Endodermal cell (in vitro differentiated cells): ENCODE measurements at regions not wholly inside any gene's neighbourhood (a gene's known extent, or its start where the extent isn't known, plus 50 kb on each side); places are given as distances from the start of the nearest gene placed in this dataset.

Experiments used
- DNase-seq: peaks from one replicate; pipeline ENCODE4 v3.0.0-alpha.2; 2017
- H3K27ac ChIP-seq: 2 replicates; pipeline ENCODE4 v1.5.1; 2013; ENCODE audit warnings: mild to moderate bottlenecking, low read depth, low read length, moderate library complexity
- H3K27me3 ChIP-seq: 2 replicates; pipeline ENCODE4 v1.6.1; 2013; ENCODE audit warnings: mild to moderate bottlenecking, low read length, moderate library complexity; ENCODE audit not compliant: insufficient read depth, control insufficient read depth, poor library complexity, severe bottlenecking
- H3K36me3 ChIP-seq: 2 replicates; pipeline ENCODE4 v1.7.0; 2013; ENCODE audit warnings: mild to moderate bottlenecking, low read length, moderate library complexity; ENCODE audit not compliant: control insufficient read depth, insufficient read depth
- H3K4me1 ChIP-seq: one replicate; pipeline ENCODE4 v1.7.0; 2013; ENCODE audit warnings: low read length; ENCODE audit not compliant: control insufficient read depth, insufficient read depth
- H3K4me3 ChIP-seq: 2 replicates; pipeline ENCODE4 v1.5.1; 2013; ENCODE audit warnings: mild to moderate bottlenecking, low read length, moderate library complexity
- H3K9ac ChIP-seq: 2 replicates; pipeline ENCODE4 v1.6.1; 2013; ENCODE audit warnings: mild to moderate bottlenecking, low read length, moderate library complexity; ENCODE audit not compliant: poor library complexity, severe bottlenecking; ENCODE audit errors: extremely low read depth
- H3K9me3 ChIP-seq: 2 replicates; pipeline ENCODE4 v1.6.1; 2013; ENCODE audit warnings: mild to moderate bottlenecking, low read length, moderate library complexity; ENCODE audit not compliant: control insufficient read depth
- H3K27ac Mint-ChIP-seq: 2 replicates; pipeline ENCODE4 v1.8.0; 2020; ENCODE audit warnings: mixed read lengths
- H3K27me3 Mint-ChIP-seq: 2 replicates; pipeline ENCODE4 v1.8.0; 2021; ENCODE audit warnings: mild to moderate bottlenecking, mixed read lengths; ENCODE audit not compliant: insufficient read depth
- H3K36me3 Mint-ChIP-seq: 2 replicates; pipeline ENCODE4 v1.8.0; 2020; ENCODE audit warnings: low read depth, mixed read lengths
- H3K4me1 Mint-ChIP-seq: 2 replicates; pipeline ENCODE4 v1.8.0; 2020; ENCODE audit warnings: mixed read lengths
- H3K4me3 Mint-ChIP-seq: 2 replicates; pipeline ENCODE4 v1.8.0; 2020; ENCODE audit warnings: mild to moderate bottlenecking, moderate library complexity, mixed read lengths
- H3K9me3 Mint-ChIP-seq: 2 replicates; pipeline ENCODE4 v1.8.0; 2020; ENCODE audit warnings: mild to moderate bottlenecking, mixed read lengths
- WGBS, 2 experiments: methylation state at CpG; one replicate each; pipeline versions ENCODE4 v1.1.5 to v1.1.7; 2013; ENCODE audit warnings: missing lambda C conversion rate in 2 of 2, mixed read lengths in 1 of 2; ENCODE audit not compliant: insufficient coverage in 1 of 2, insufficient read length in 1 of 2; 5-methylcytosine and 5-hydroxymethylcytosine counted together
- TF ChIP-seq, protein P1 (sequence below): fragments of 200-600 bp; sonication (generic); conservative IDR thresholded peaks from 2 replicates; pipeline ENCODE4 v1.5.0; 2021; ENCODE audit warnings: antibody characterized with exemption, mild to moderate bottlenecking

DNA sequence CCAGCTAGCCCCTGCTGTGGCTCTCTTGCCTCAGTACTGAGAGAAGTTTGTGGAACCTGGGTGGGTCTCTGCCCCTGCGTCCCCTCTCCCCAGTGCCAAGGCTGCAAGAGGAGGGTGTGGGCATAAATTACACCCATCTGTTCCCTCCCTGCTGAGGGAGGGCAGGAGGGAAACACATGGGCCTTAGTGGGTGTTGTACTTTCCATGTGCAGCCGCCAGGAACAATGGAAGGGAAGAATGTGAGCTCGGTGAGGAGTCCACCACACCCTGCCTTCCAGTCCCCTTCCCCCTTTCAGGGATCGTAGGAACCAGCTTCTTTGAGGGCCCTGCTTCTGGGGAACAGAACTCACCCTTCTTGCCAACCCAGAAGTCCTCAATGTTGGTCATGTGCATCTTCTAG lies 138.2 kb upstream of the KLF4 start:
- no peak overlapping the region for H3K4me3 Mint-ChIP-seq
- H3K9me3 ChIP-seq = no peaks in the 10 kb centered on the region
- DNase-seq = no peak
- no peak overlapping the region for H3K27ac ChIP-seq
- H3K36me3 Mint-ChIP-seq = no peaks in the 10 kb centered on the region
- H3K4me1 Mint-ChIP-seq = peaks cover 24% of the 10 kb centered on the region
- 57 to 87% methylated on average over 1 to 4 of the region's 4 CpGs for WGBS, 2 experiments
- TF ChIP-seq, protein P1, sequence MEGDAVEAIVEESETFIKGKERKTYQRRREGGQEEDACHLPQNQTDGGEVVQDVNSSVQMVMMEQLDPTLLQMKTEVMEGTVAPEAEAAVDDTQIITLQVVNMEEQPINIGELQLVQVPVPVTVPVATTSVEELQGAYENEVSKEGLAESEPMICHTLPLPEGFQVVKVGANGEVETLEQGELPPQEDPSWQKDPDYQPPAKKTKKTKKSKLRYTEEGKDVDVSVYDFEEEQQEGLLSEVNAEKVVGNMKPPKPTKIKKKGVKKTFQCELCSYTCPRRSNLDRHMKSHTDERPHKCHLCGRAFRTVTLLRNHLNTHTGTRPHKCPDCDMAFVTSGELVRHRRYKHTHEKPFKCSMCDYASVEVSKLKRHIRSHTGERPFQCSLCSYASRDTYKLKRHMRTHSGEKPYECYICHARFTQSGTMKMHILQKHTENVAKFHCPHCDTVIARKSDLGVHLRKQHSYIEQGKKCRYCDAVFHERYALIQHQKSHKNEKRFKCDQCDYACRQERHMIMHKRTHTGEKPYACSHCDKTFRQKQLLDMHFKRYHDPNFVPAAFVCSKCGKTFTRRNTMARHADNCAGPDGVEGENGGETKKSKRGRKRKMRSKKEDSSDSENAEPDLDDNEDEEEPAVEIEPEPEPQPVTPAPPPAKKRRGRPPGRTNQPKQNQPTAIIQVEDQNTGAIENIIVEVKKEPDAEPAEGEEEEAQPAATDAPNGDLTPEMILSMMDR = no peak
- no peaks in the 10 kb centered on the region for H3K36me3 ChIP-seq
- H3K4me1 ChIP-seq = no peaks in the 10 kb centered on the region
- H3K9ac ChIP-seq = no peak overlapping the region
- peaks cover 29% of the 10 kb centered on the region for H3K27me3 ChIP-seq
- no peak overlapping the region for H3K4me3 ChIP-seq
- no peaks in the 10 kb centered on the region for H3K9me3 Mint-ChIP-seq
- no peak overlapping the region for H3K27ac Mint-ChIP-seq
- peaks cover 52% of the 10 kb centered on the region for H3K27me3 Mint-ChIP-seq

DNA sequence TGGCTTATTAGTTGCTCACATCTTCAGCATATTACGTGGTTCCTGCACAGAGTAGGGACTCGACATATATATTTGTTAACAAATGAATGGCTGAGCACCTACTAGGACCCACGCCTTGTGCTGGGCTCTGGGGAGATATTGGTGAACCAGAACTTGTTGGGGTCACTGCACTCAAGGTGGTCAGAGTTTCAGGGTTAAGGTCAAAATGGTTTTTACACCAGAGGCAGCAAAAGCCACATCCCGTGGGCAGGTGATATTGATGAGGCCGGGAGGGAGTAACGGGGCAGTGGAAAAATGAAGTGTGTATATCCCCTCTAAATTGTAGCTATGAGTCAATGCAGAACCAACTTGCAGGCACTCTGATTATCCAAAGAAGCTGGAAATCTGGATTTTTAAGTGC lies 136.5 kb upstream of the KLF4 start:
- Histone ChIP-seq H3K36me3 (no peaks in the 10 kb centered on the region), H3K27ac (no peak overlapping the region), H3K4me3 (no peak overlapping the region), H3K9me3 (no peaks in the 10 kb centered on the region), H3K9ac (no peak overlapping the region), H3K27me3 (peaks cover 26% of the 10 kb centered on the region), H3K4me1 (no peaks in the 10 kb centered on the region)
- Mint-ChIP-seq H3K27ac (no peak overlapping the region), H3K27me3 (peaks cover 50% of the 10 kb centered on the region), H3K4me1 (peaks cover 15% of the 10 kb centered on the region), H3K36me3 (no peaks in the 10 kb centered on the region), H3K9me3 (no peaks in the 10 kb centered on the region), H3K4me3 (no peak overlapping the region)
- WGBS, 2 experiments = 92 to 93% methylated on average over 5 to 6 of the region's 6 CpGs
- DNase-seq = no peak
- TF ChIP-seq, protein P1 = no peak

DNA sequence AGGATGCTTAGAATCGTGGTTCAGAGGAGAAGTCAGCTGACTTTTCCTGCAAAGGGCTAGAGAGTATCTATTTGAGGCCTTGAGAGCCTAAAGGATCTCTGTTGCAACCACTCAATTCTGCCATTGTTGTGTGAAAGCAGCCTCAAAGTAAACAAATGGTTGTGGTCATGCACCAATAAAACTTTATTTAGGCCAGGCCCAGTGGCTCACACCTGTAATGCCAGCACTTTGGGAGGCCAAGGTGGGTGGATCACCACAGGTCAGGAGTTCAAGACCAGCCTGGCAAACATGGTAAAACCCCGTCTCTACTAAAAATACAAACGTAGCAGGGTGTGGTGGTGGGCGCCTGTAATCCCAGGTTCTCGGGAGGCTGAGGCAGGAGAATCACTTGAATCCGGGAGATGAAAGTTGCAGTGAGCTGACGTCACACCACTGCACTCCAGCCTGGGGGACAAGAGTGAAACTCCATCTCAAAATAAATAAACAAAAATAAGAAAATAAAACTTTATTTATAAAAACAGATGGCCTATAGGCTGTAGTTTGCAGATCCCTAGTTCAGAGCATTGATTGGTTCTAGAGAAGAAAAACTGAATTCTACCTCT lies 135.9 kb upstream of the KLF4 start:
- H3K4me1 Mint-ChIP-seq = peaks cover 15% of the 10 kb centered on the region

More for the DNA sequence above, 135.9 kb upstream of the KLF4 start:
- Histone ChIP-seq H3K9me3 (no peaks in the 10 kb centered on the region), H3K27ac (no peak overlapping the region), H3K27me3 (peaks cover 29% of the 10 kb centered on the region), H3K36me3 (no peaks in the 10 kb centered on the region), H3K4me3 (no peak overlapping the region), H3K4me1 (no peaks in the 10 kb centered on the region), H3K9ac (no peak overlapping the region)
- TF ChIP-seq, protein P1 = no peak
- Mint-ChIP-seq H3K36me3 (no peaks in the 10 kb centered on the region), H3K9me3 (no peaks in the 10 kb centered on the region), H3K27ac (no peak overlapping the region), H3K4me3 (no peak overlapping the region), H3K27me3 (peaks cover 50% of the 10 kb centered on the region)
- WGBS, 2 experiments = 91% methylated on average over 6 to 7 of the region's 7 CpGs
- DNase-seq = no peak
